SK-N-SH treated with all-trans-retinoic acid at 6 μM for 48 hours (cell line): ENCODE measurements at regions not wholly inside any gene's neighbourhood (a gene's known extent, or its start where the extent isn't known, plus 50 kb on each side); places are given as distances from the start of the nearest gene placed in this dataset.
"Not testable (repeated sequence)": the region's sequence is repeated elsewhere in the genome, so short reads cannot be mapped to it uniquely, and the experiment has no call there.

ENCODE experiments used
- ATAC-seq: fragments of 200-7000 bp; cut with Tn5 transposase; 3 replicates; pipeline ENCODE4 v1.9.1; 2020; ENCODE audit warnings: mild to moderate bottlenecking, moderate library complexity
- ARNTL ChIP-seq: fragments of 450-650 bp; formaldehyde crosslinking; IDR thresholded peaks from 2 replicates; pipeline ENCODE4 v1.5.0; 2020; ENCODE audit warnings: low read depth, mild to moderate bottlenecking, moderate library complexity, borderline replicate concordance
- BACH2 ChIP-seq: fragments of 250-450 bp; sonication (Bioruptor Pico); IDR thresholded peaks from 2 replicates; pipeline ENCODE4 v1.9.0; 2021; ENCODE audit warnings: mild to moderate bottlenecking, borderline replicate concordance
- ESRRG ChIP-seq: fragments of 250-450 bp; sonication (Bioruptor Pico); IDR thresholded peaks from 2 replicates; pipeline ENCODE4 v1.6.1; 2021; ENCODE audit warnings: mild to moderate bottlenecking
- GLIS3 ChIP-seq: fragments of 250-450 bp; sonication (Bioruptor Pico); IDR thresholded peaks from 2 replicates; pipeline ENCODE4 v1.5.0; 2020; ENCODE audit warnings: mild to moderate bottlenecking, moderate library complexity
- ISL1 ChIP-seq: fragments of 250-450 bp; sonication (Bioruptor Pico); IDR thresholded peaks from 2 replicates; pipeline ENCODE4 v2.1.2; 2022; ENCODE audit warnings: mild to moderate bottlenecking, moderate library complexity
- OSR1 ChIP-seq: fragments of 250-450 bp; sonication (Bioruptor Pico); IDR thresholded peaks from 2 replicates; pipeline ENCODE4 v1.8.0; 2022; ENCODE audit warnings: moderate library complexity, mild to moderate bottlenecking, inconsistent platforms
- PPARA ChIP-seq: fragments of 250-450 bp; sonication (Bioruptor Pico); IDR thresholded peaks from 2 replicates; pipeline ENCODE4 v1.5.0; 2020; ENCODE audit warnings: mild to moderate bottlenecking, borderline replicate concordance
- SNAI2 ChIP-seq: fragments of 250-450 bp; sonication (Bioruptor Pico); IDR thresholded peaks from 2 replicates; pipeline ENCODE4 v1.5.0; 2020; ENCODE audit warnings: mild to moderate bottlenecking, moderate library complexity
- TCF4 ChIP-seq: fragments of 250-450 bp; sonication (Bioruptor Pico); IDR thresholded peaks from 2 replicates; pipeline ENCODE4 v1.8.0; 2021; ENCODE audit warnings: mild to moderate bottlenecking, moderate library complexity, borderline replicate concordance
- ZC3H10 ChIP-seq: fragments of 250-450 bp; sonication (Bioruptor Pico); IDR thresholded peaks from 2 replicates; pipeline ENCODE4 v1.5.1; 2021; ENCODE audit warnings: mild to moderate bottlenecking, moderate library complexity
- ZFP3 ChIP-seq: fragments of 250-450 bp; sonication (Bioruptor Pico); IDR thresholded peaks from 2 replicates; pipeline ENCODE4 v1.5.0; 2020; ENCODE audit warnings: mild to moderate bottlenecking, moderate library complexity
- ZFP30 ChIP-seq: fragments of 450-650 bp; formaldehyde crosslinking; IDR thresholded peaks from 2 replicates; pipeline ENCODE4 v1.5.0; 2022; ENCODE audit warnings: mild to moderate bottlenecking, moderate library complexity
- ZNF70 ChIP-seq: fragments of 450-650 bp; formaldehyde crosslinking; IDR thresholded peaks from 2 replicates; pipeline ENCODE4 v1.5.0; 2020; ENCODE audit warnings: mild to moderate bottlenecking, moderate library complexity
- ZNF8 ChIP-seq: fragments of 450-650 bp; formaldehyde crosslinking; IDR thresholded peaks from 2 replicates; pipeline ENCODE4 v1.5.0; 2020; ENCODE audit warnings: mild to moderate bottlenecking, moderate library complexity
- TF ChIP-seq, protein P1 (sequence below): fragments of 250-450 bp; sonication (Bioruptor Pico); IDR thresholded peaks from 2 replicates; pipeline ENCODE4 v1.5.1; 2020; ENCODE audit warnings: low read depth, mild to moderate bottlenecking, moderate library complexity
- TF ChIP-seq, protein P2 (sequence below): fragments of 250-450 bp; sonication (Bioruptor Pico); IDR thresholded peaks from 2 replicates; pipeline ENCODE4 v1.5.1; 2021; ENCODE audit warnings: mild to moderate bottlenecking, moderate library complexity
- TF ChIP-seq, protein P3 (sequence below): fragments of 250-450 bp; sonication (Bioruptor Pico); IDR thresholded peaks from 2 replicates; pipeline ENCODE4 v1.5.0; 2020; ENCODE audit warnings: mild to moderate bottlenecking, moderate library complexity

DNA sequence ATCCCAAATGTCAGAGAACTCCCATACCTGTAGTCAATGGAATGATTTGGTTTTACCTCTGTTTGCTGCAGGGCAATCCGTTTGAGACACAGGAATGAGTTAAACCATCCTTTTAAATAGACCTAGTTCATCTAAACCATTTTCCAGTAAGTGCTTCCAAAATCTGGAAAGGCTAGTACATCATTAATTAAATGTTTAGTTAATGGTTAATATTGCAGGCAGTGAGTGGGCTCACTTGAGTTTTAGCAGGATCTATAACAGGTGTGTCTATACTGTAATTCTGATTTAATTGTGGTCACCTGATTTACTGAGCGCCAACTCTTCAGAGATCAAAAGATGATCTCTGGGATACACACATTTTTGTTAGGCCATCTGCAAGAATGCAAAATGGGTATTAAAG lies 353.9 kb upstream of the ROPN1 start:
- TF ChIP-seq TCF4 (CRISPR knock-in tag), result no peak
- no peak for TF ChIP-seq ESRRG
- no peak for ATAC-seq

DNA sequence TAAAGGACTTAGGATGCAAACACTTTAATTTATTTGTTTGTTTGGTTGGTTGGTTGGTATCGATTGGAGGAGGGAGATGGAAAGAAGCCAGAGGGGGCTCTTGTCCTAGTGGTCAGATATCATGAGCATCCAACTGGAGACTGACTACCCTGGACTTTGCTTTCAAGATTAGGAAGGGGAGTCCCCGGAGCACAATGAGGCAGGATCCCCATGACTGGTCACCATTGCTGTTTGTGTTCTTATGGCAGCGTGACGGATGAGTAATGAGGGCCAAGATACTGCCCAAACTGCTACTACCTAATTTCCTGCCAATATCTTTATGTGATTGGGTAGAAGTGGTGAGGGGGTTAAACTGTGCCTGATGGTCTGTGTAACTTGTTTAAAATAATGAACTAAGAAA lies 354.6 kb upstream of the ROPN1 start:
- no peak for TF ChIP-seq OSR1

DNA sequence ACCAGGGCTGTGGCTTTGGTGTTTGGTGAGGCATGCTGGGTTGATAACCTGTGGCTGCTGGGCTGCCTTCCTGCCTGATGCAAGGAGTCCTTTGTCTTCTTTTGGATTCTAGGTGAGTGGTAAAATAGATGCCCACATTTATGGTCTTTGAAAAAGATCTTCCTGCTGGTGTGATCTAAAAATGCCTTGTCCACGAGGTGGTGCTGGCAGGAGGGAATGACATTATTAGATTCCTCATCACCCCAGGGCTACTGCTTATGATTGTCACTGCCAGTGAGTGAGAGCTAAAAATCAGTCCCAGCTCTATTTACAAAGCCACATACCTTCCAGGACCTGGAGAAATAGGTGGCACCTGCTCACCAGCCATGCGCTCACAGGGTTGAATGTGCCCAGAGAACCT lies 355.5 kb upstream of the ROPN1 start:
- TF ChIP-seq ESRRG, result no peak
- TF ChIP-seq GLIS3, result no peak
- TF ChIP-seq ZFP3 (CRISPR knock-in tag), result no peak
- no peak for TF ChIP-seq ISL1
- TF ChIP-seq, protein P1, sequence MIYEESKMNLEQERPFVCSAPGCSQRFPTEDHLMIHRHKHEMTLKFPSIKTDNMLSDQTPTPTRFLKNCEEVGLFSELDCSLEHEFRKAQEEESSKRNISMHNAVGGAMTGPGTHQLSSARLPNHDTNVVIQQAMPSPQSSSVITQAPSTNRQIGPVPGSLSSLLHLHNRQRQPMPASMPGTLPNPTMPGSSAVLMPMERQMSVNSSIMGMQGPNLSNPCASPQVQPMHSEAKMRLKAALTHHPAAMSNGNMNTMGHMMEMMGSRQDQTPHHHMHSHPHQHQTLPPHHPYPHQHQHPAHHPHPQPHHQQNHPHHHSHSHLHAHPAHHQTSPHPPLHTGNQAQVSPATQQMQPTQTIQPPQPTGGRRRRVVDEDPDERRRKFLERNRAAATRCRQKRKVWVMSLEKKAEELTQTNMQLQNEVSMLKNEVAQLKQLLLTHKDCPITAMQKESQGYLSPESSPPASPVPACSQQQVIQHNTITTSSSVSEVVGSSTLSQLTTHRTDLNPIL (CRISPR knock-in tag), result no peak
- no peak for ATAC-seq

More for the DNA sequence above, 354.6 kb upstream of the ROPN1 start:
- no peak for ATAC-seq

DNA sequence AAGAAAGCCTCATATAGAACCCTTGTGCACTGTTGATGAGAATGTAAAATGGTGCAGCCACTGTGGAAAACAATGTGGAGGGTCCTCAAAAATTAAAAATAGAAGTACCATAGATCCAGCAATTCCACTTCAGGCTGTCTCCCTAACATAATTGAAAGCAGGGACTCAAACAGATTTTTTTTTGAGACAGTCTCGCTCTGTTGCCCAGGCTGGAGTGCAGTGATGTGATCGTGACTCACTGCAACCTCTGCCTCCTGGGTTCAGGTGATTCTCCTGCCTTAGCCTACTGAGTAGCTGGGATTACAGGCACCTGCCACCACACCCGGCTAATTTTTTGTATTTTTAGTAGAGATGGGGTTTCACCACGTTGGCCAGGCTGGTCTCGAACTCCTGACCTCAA lies 356.6 kb upstream of the ROPN1 start:
- not testable (repeated sequence) for ATAC-seq

DNA sequence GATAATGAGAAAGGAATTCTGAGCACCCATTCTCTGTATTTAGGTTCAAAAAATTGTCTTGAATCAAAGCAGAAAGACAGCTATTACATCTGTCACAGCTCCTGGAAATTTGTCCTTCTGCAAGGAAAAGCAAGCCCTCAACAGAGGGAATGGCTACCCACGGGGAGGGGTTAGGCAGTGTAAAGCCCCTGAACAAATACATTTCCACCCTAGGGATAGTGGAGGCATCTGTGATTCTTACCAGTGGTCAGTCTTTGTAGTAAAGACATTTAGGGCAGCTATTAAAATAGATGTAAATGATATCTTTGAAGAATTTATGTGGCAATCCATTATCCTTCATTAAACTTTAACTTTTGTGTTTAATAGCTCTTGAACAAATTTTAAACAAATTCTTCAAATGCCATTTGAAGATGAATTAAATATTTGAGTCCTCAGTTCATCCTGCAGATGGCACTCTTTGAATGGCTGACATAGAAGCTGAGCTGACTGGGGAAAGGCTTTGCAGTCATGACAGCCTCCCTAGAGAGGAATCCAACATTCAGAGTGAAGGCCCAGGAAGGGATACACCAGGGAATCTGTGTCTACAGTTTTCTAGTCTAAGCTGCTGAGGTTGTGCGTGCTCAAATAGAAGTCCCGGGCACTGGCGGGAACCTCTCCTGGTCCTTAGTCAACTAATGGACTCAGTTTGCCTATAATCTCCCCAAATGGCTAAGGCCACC lies 359.7 kb upstream of the ROPN1 start:
- ATAC-seq, result peak; percentile 97
- TF ChIP-seq ZFP30 (CRISPR knock-in tag), result no peak
- TF ChIP-seq, protein P2, sequence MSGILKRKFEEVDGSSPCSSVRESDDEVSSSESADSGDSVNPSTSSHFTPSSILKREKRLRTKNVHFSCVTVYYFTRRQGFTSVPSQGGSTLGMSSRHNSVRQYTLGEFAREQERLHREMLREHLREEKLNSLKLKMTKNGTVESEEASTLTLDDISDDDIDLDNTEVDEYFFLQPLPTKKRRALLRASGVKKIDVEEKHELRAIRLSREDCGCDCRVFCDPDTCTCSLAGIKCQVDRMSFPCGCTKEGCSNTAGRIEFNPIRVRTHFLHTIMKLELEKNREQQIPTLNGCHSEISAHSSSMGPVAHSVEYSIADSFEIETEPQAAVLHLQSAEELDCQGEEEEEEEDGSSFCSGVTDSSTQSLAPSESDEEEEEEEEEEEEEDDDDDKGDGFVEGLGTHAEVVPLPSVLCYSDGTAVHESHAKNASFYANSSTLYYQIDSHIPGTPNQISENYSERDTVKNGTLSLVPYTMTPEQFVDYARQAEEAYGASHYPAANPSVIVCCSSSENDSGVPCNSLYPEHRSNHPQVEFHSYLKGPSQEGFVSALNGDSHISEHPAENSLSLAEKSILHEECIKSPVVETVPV (CRISPR knock-in tag), result no peak
- TF ChIP-seq, protein P1 (CRISPR knock-in tag), result peak; percentile 21; the same call in 1 of the 2 replicates
- no peak for TF ChIP-seq GLIS3
- TF ChIP-seq ISL1, result peak; percentile 95
- TF ChIP-seq ESRRG, result no peak
- no peak for TF ChIP-seq BACH2 (CRISPR knock-in tag)

DNA sequence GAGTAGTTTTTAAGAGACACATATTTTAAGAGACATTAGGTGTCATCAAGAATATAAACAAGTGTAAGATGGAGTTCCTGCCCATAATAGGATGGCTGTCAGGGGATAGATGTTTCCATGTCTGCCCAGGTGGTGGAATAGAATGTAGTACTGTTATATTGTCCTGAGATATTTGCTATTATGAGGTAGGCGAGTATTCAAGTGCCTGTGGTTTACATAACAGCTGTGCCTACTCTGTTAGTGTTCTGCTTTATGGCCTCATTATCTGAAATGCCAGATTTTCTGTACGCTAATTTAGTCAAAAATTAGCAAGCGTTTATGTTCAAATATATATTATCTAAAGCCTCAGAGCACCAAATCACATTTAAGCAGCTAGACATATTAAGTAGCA lies 360.2 kb upstream of the ROPN1 start:
- no peak; the same call in 2 of the 3 replicates for ATAC-seq
- TF ChIP-seq ZNF70 (CRISPR knock-in tag), result no peak
- TF ChIP-seq ARNTL (CRISPR knock-in tag), result no peak

DNA sequence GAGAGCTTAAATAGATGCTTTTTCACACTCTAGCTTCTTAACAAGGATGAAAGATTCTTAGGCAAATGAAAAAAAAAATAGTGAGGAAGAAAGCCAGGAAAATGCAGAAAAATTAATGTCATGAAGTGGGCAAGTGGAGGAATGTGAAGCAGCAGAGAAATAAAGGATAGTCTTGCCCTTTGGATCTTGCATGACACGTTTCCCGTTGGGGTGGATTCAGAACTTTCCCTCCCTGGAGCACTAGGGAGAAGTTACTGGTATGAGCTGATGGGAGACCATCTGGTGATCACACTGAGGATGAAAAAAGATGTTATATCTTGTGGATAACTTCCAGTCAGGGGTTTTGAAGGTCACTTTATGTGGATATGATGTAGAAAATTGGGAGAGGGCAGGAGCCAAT lies 361.8 kb upstream of the ROPN1 start:
- ATAC-seq, result no peak
- TF ChIP-seq, protein P3, sequence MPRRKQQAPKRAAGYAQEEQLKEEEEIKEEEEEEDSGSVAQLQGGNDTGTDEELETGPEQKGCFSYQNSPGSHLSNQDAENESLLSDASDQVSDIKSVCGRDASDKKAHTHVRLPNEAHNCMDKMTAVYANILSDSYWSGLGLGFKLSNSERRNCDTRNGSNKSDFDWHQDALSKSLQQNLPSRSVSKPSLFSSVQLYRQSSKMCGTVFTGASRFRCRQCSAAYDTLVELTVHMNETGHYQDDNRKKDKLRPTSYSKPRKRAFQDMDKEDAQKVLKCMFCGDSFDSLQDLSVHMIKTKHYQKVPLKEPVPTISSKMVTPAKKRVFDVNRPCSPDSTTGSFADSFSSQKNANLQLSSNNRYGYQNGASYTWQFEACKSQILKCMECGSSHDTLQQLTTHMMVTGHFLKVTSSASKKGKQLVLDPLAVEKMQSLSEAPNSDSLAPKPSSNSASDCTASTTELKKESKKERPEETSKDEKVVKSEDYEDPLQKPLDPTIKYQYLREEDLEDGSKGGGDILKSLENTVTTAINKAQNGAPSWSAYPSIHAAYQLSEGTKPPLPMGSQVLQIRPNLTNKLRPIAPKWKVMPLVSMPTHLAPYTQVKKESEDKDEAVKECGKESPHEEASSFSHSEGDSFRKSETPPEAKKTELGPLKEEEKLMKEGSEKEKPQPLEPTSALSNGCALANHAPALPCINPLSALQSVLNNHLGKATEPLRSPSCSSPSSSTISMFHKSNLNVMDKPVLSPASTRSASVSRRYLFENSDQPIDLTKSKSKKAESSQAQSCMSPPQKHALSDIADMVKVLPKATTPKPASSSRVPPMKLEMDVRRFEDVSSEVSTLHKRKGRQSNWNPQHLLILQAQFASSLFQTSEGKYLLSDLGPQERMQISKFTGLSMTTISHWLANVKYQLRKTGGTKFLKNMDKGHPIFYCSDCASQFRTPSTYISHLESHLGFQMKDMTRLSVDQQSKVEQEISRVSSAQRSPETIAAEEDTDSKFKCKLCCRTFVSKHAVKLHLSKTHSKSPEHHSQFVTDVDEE (CRISPR knock-in tag), result no peak
- TF ChIP-seq PPARA (CRISPR knock-in tag) (no peak), SNAI2 (CRISPR knock-in tag) (no peak), ISL1 (no peak), ZC3H10 (no peak), ZNF8 (CRISPR knock-in tag) (no peak), ARNTL (CRISPR knock-in tag) (no peak), ZFP3 (CRISPR knock-in tag) (no peak)
- TF ChIP-seq, protein P2 (CRISPR knock-in tag), result no peak
